ENCODE measurements at regions not wholly inside any gene's neighbourhood (a gene's known extent, or its start where the extent isn't known, plus 50 kb on each side); places are given as distances from the start of the nearest gene placed in this dataset.
"Not testable (repeated sequence)": the region's sequence is repeated elsewhere in the genome, so short reads cannot be mapped to it uniquely, and the experiment has no call there.

- WGBS, 2 donors: 58 to 72% methylated on average over 4 of the region's 4 CpGs
Measured at GRCh38 chr3:59364496-59364895, 314.7 kb upstream of the CFAP20DC start.

GRCh38 chr3:59360312-59360711, 310.5 kb upstream of the CFAP20DC start:
- WGBS, 2 donors: 87 to 93% methylated on average over 8 of the region's 8 CpGs
- intact Hi-C loops (cut with DNase I; ENCODE audit: low total_unique reads); H3K4me3 ChIP-seq (ENCODE audit: low read depth, poor library complexity, severe bottlenecking); DNase-seq (ENCODE audit: low spot score in 2 of 2): not testable (repeated sequence)

More at GRCh38 chr3:59364496-59364895, 314.7 kb upstream of the CFAP20DC start:
- no peak overlapping the region for H3K4me3 ChIP-seq (ENCODE audit: low read depth, poor library complexity, severe bottlenecking)
- intact Hi-C loops (cut with DNase I; ENCODE audit: low total_unique reads): no loop called here
- no peak for DNase-seq (ENCODE audit: low spot score in 2 of 2)
- TF ChIP-seq CTCF (IDR thresholded peaks at IDR 0.05) (no peak), POLR2A (IDR thresholded peaks at IDR 0.05) (no peak)

GRCh38 chr3:59341459-59341858, 291.6 kb upstream of the CFAP20DC start:
- TF ChIP-seq POLR2A (IDR thresholded peaks at IDR 0.05): no peak
- no peak for TF ChIP-seq CTCF (IDR thresholded peaks at IDR 0.05)
- no peak overlapping the region for H3K4me3 ChIP-seq (ENCODE audit: low read depth, poor library complexity, severe bottlenecking)
- DNase-seq (ENCODE audit: low spot score in 2 of 2): no peak
- 71 to 81% methylated on average over 4 of the region's 4 CpGs for WGBS, 2 donors
- intact Hi-C loops (cut with DNase I; ENCODE audit: low total_unique reads): no loop called here

GRCh38 chr3:59339818-59340217, 290.0 kb upstream of the CFAP20DC start:
- TF ChIP-seq POLR2A (IDR thresholded peaks at IDR 0.05) (no peak), CTCF (IDR thresholded peaks at IDR 0.05) (no peak)
- 72 to 77% methylated on average over 3 of the region's 3 CpGs for WGBS, 2 donors
- intact Hi-C loops (cut with DNase I; ENCODE audit: low total_unique reads): no loop called here

GRCh38 chr3:59338934-59339333, 289.1 kb upstream of the CFAP20DC start:
- WGBS, 2 donors: 76% methylated on average over 7 of the region's 7 CpGs
- intact Hi-C loops (cut with DNase I; ENCODE audit: low total_unique reads): no loop called here
- no peak for DNase-seq (ENCODE audit: low spot score in 2 of 2)
- no peak for TF ChIP-seq POLR2A (IDR thresholded peaks at IDR 0.05)
- H3K4me3 ChIP-seq (ENCODE audit: low read depth, poor library complexity, severe bottlenecking): no peak overlapping the region

More at GRCh38 chr3:59339818-59340217, 290.0 kb upstream of the CFAP20DC start:
- no peak overlapping the region for H3K4me3 ChIP-seq (ENCODE audit: low read depth, poor library complexity, severe bottlenecking)
- no peak for DNase-seq (ENCODE audit: low spot score in 2 of 2)

GRCh38 chr3:59335338-59335737, 285.5 kb upstream of the CFAP20DC start:
- no peak for DNase-seq (ENCODE audit: low spot score in 2 of 2)
- H3K4me3 ChIP-seq (ENCODE audit: low read depth, poor library complexity, severe bottlenecking): no peak overlapping the region
- TF ChIP-seq POLR2A (IDR thresholded peaks at IDR 0.05): no peak
- no peak for TF ChIP-seq CTCF (IDR thresholded peaks at IDR 0.05)
- WGBS, 2 donors: 78 to 83% methylated on average over 6 of the region's 6 CpGs
- intact Hi-C loops (cut with DNase I; ENCODE audit: low total_unique reads): no loop called here

- intact Hi-C loops (cut with DNase I; ENCODE audit: low total_unique reads): no loop called here
- WGBS, 2 donors: 63 to 72% methylated on average over 2 of the region's 2 CpGs
- DNase-seq (ENCODE audit: low spot score in 2 of 2): no peak
- no peak overlapping the region for H3K4me3 ChIP-seq (ENCODE audit: low read depth, poor library complexity, severe bottlenecking)
- TF ChIP-seq CTCF (IDR thresholded peaks at IDR 0.05) (no peak), POLR2A (IDR thresholded peaks at IDR 0.05) (no peak)
Measured at GRCh38 chr3:59334585-59334984, 284.8 kb upstream of the CFAP20DC start.

Data from lower leg skin (tissue), 4 donors.